Activated CD4-positive, alpha-beta memory T cell treated with anti-CD3 and anti-CD28 coated beads for 36 hours (primary cell): ENCODE measurements at regions not wholly inside any gene's neighbourhood (a gene's known extent, or its start where the extent isn't known, plus 50 kb on each side); places are given as distances from the start of the nearest gene placed in this dataset.
"Not testable (repeated sequence)": the region's sequence is repeated elsewhere in the genome, so short reads cannot be mapped to it uniquely, and the experiment has no call there.

ENCODE experiments used
- CTCF ChIA-PET: fragments of 350-600 bp; sonication (Branson Sonifier 250); formaldehyde crosslinking; loops from one replicate; lab custom pipeline; 2021; ENCODE audit warnings: antibody characterized with exemption, inconsistent platforms; lab: Charles Lee
- POLR2A ChIA-PET: fragments of 350-600 bp; sonication (Branson Sonifier 250); formaldehyde crosslinking; loops from one replicate; lab custom pipeline; 2021; ENCODE audit warnings: antibody characterized with exemption; lab: Charles Lee
- DNase-seq: peaks from one replicate; pipeline ENCODE4 v3.0.0-alpha.2; 2020
- H3K27ac Mint-ChIP-seq: one replicate; pipeline ENCODE4 v1.8.0; 2021; ENCODE audit warnings: mixed read lengths
- H3K27me3 Mint-ChIP-seq: one replicate; pipeline ENCODE4 v1.8.0; 2021; ENCODE audit warnings: mixed read lengths
- H3K36me3 Mint-ChIP-seq: one replicate; pipeline ENCODE4 v1.8.0; 2021; ENCODE audit warnings: mixed read lengths
- H3K4me1 Mint-ChIP-seq: one replicate; pipeline ENCODE4 v1.8.0; 2021; ENCODE audit warnings: low read depth, mixed read lengths
- H3K4me3 Mint-ChIP-seq: one replicate; pipeline ENCODE4 v1.8.0; 2021; ENCODE audit warnings: mild to moderate bottlenecking, mixed read lengths
- H3K9me3 Mint-ChIP-seq: one replicate; pipeline ENCODE4 v1.8.0; 2021; ENCODE audit warnings: mixed read lengths
- intact Hi-C: fragments of 100-400 bp; cut with micrococcal nuclease; formaldehyde crosslinking; loops from one replicate; pipeline ENCODE4 v1.15.1; 2023

GRCh38 chr2:16189029-16189835 lies 248.9 kb downstream of the MYCN start:
- Mint-ChIP-seq H3K4me1 (no peaks in the 10 kb centered on the region), H3K4me3 (no peak overlapping the region), H3K27ac (no peak overlapping the region), H3K9me3 (no peaks in the 10 kb centered on the region), H3K36me3 (no peaks in the 10 kb centered on the region), H3K27me3 (no peaks in the 10 kb centered on the region)
- DNase-seq = no peak
- intact Hi-C loops = no loop called here
- CTCF ChIA-PET = no interaction called here
- POLR2A ChIA-PET = no interaction called here

DNA sequence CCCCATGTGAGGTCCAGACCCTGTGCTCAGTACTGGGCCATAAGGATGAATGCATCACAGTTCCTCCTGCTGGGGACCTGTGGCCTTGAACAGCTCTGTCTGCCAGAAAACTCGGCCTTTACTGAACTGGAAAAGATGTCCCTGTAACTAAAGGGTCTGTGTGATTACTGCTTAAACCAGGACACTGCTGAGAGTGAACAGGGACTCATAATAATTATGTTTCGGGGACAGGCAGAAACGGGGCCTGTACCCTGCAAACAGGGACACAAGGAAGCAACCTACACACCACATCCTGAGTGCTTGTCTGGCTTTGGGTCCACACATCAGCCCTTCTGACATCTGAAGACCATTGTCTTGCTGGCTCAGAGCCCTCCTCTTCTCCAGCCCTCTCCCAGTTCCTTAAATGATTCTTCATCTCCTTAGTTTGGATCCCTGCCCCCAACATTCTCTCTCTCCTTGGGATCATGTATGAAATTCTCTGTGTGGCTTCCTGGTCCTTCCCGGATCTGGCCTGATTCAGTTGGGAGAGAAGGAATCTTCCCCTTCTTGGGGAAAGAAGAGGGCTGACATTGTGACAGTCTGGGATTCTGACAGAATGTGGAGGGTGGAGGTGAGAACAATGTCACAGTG lies 248.0 kb downstream of the MYCN start:
- Mint-ChIP-seq H3K27ac (no peak overlapping the region), H3K36me3 (no peaks in the 10 kb centered on the region), H3K4me1 (no peaks in the 10 kb centered on the region), H3K4me3 (no peak overlapping the region), H3K27me3 (no peaks in the 10 kb centered on the region), H3K9me3 (no peaks in the 10 kb centered on the region)
- POLR2A ChIA-PET = no interaction called here
- DNase-seq = no peak
- intact Hi-C loops = no loop called here
- CTCF ChIA-PET = no interaction called here

- no peaks in the 10 kb centered on the region for H3K4me1 Mint-ChIP-seq
- intact Hi-C loops = no loop called here
- no peaks in the 10 kb centered on the region for H3K9me3 Mint-ChIP-seq
- H3K4me3 Mint-ChIP-seq = no peak overlapping the region
- no peaks in the 10 kb centered on the region for H3K27me3 Mint-ChIP-seq
- H3K27ac Mint-ChIP-seq = no peak overlapping the region
- POLR2A ChIA-PET = no interaction called here
- CTCF ChIA-PET = no interaction called here
- no peak for DNase-seq
- no peaks in the 10 kb centered on the region for H3K36me3 Mint-ChIP-seq
These were observed 247.1 kb downstream of the MYCN start for GRCh38 chr2:16187482-16187817.

DNA sequence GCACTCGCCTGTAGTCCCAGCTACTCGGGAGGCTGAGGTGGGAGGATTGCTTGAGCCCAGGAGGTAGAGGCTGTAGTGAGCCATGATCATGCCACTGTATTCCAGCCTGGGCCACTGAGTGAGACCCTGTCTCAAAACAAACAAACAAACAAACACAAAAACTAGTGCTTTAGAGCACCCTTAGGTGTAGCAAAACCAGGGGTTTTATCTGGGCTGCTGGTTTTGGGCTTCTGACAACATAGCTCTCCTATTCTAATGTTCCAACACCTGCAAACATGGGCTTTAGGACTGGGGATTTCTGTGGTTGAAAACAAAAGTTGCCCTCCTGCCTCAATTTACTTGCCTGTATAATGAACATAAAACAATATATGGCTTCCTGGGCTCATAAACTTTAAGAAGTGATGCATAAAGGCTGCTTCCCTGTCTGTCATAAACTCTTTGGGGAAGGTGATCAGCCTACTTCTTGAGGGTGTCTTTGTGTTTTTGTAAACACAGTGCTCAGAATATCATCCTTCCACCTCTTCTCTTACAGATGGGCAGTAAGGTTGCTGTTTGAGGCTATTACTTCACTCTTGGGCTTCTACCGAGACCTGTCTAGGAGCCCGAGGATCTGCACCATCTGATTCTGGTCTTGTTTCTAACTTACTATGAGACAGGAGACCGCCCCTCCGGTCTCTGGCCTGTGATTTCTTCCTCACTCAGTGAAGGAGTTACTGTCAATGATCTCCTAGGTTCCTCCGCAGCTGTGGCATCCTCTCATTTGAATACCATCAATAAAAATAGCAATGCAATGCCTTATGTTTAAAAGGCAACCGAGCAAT lies 246.5 kb downstream of the MYCN start:
- H3K36me3 Mint-ChIP-seq = no peaks in the 10 kb centered on the region
- no peaks in the 10 kb centered on the region for H3K9me3 Mint-ChIP-seq
- no peak overlapping the region for H3K27ac Mint-ChIP-seq
- POLR2A ChIA-PET = no interaction called here
- no peaks in the 10 kb centered on the region for H3K4me1 Mint-ChIP-seq
- no peaks in the 10 kb centered on the region for H3K27me3 Mint-ChIP-seq
- CTCF ChIA-PET = no interaction called here
- intact Hi-C loops = no loop called here
- DNase-seq = no peak
- no peak overlapping the region for H3K4me3 Mint-ChIP-seq

DNA sequence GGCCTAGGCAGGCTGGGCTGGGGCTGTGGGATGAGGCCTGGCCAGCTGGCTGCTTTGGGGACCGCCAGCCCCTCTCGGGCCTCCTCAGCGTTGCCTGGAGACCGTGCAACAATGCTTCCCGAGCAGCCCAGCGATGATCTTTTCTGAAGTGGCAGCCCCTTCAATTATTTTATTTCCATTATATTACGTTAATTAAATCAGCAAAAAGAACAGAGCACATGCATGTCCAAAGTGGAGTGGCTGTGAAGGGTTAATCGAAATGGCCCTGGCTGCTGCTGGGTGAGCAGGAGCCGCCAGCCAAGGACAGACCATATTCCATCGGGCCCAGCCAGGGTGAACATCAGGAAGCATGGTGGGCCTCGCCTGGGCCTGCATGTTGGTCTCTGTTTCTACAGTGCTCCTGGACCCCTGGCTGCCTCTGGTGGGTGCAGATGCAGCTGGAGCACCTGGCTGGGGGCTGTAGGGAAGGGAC lies 245.5 kb downstream of the MYCN start:
- Mint-ChIP-seq H3K27ac (no peak overlapping the region), H3K9me3 (no peaks in the 10 kb centered on the region), H3K36me3 (no peaks in the 10 kb centered on the region), H3K4me1 (no peaks in the 10 kb centered on the region), H3K4me3 (no peak overlapping the region), H3K27me3 (no peaks in the 10 kb centered on the region)
- DNase-seq = no peak
- POLR2A ChIA-PET = no interaction called here
- intact Hi-C loops = no loop called here
- CTCF ChIA-PET = no interaction called here

DNA sequence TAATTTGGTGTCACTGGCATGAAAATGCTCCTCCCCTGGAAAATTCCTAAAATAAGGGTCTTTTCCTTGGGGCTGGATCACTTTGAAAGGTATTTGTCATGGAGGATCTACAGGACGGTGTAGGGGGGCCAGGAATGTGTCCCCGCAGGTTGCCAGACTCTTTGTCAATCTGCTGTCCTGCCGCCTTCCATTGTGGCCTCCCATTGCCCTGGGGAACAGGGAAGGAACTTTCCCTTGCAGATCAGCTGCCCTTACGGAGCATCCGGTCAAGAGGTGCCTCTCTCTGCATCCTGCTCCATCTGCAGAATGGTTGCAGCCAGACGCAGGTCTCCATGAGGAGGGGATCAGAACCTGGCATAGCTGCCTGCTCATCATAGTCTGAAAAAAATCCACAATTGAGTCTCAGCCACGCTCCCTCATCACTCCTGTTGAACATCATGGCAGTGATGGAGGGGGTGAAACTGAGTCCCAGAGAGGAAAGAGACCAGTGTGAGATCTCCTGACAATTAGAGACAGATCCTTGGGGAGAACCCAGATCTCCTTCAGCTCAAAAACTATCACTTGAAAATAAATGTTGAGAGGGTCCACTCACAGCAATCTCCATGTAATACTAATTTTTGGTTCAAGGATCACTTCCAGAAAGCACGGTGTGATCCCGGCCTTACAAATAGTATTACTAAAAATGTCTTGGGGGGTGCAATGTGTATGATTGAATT lies 244.8 kb downstream of the MYCN start:
- Mint-ChIP-seq H3K27me3 (no peaks in the 10 kb centered on the region), H3K4me1 (no peaks in the 10 kb centered on the region), H3K27ac (no peak overlapping the region), H3K9me3 (no peaks in the 10 kb centered on the region), H3K36me3 (no peaks in the 10 kb centered on the region), H3K4me3 (no peak overlapping the region)
- ChIA-PET CTCF (no interaction called here), POLR2A (no interaction called here)
- no peak for DNase-seq
- intact Hi-C loops = no loop called here

DNA sequence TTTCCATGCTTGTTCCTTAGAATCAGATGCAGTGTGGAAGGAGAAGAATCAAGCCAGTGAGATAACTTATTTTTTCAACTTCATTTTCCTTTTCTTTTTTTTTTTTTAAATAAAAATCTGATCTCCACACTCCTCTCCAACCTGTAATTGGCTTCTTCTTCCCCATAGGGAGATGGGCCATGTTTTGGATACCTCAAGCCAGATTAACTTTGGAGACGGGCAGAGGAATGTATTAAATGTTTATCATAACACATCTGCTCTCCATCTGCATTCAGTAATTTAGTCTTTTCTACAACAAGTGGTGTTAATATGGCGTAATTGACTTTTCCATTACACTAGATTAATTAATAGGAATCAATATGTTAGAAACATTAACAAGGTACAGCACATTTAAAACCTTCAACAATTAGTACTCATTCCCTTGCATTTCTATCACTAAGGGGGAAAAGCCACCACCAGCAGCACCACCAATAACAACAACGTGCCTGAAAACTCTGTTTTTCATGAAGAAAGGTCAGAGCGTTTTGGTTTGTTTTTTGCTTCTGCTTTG lies 244.1 kb downstream of the MYCN start:
- POLR2A ChIA-PET = no interaction called here
- H3K27me3 Mint-ChIP-seq = no peaks in the 10 kb centered on the region
- no peak overlapping the region for H3K4me3 Mint-ChIP-seq
- no peaks in the 10 kb centered on the region for H3K36me3 Mint-ChIP-seq
- intact Hi-C loops = no loop called here
- no peak overlapping the region for H3K27ac Mint-ChIP-seq
- no peak for DNase-seq
- no peaks in the 10 kb centered on the region for H3K4me1 Mint-ChIP-seq
- CTCF ChIA-PET = no interaction called here
- H3K9me3 Mint-ChIP-seq = no peaks in the 10 kb centered on the region

DNA sequence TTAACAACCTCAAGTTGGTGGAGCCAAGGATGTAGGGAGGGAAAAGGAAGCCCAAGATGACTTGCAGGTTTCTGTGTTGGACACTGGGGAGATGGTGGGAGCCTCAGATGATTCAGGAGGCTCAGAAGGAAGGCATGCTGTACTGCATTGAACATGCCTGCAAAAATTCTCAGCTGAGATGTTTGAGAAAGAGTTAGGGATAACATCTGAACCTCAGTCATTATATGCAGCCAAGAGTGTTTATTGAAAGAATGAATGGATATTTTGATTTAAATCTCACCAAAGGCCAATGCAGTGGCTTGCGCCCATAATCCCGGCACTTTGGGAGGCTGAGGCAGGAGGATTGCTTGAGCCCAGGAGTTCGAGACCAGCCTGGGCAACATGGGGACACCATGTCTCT lies 243.0 kb downstream of the MYCN start:
- intact Hi-C loops = no loop called here
- ChIA-PET POLR2A (no interaction called here), CTCF (no interaction called here)
- no peak for DNase-seq
- no peak overlapping the region for H3K27ac Mint-ChIP-seq
- no peaks in the 10 kb centered on the region for H3K36me3 Mint-ChIP-seq
- no peak overlapping the region for H3K4me3 Mint-ChIP-seq
- H3K27me3 Mint-ChIP-seq = no peaks in the 10 kb centered on the region
- H3K9me3 Mint-ChIP-seq = no peaks in the 10 kb centered on the region
- H3K4me1 Mint-ChIP-seq = no peaks in the 10 kb centered on the region

DNA sequence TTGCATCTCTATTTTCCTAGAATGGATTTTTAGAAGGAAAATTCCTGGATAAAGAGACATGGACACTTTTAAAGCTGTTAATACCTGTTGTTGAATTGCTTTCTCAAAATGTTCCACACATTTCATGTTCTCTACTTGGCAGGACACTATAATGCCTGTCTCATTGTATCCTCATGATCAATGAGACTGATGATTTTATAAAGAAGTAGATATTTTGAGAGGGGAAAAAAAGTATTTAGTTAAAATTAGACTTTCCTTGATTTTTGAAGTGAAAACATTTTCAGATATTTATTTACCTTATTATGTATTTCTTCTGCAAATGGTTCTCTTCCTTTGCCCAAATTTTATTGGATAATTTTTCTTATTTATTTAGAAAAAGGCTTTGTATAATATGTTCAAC lies 242.5 kb downstream of the MYCN start:
- H3K27me3 Mint-ChIP-seq = no peaks in the 10 kb centered on the region
- H3K36me3 Mint-ChIP-seq = no peaks in the 10 kb centered on the region
- no peak for DNase-seq
- no peak overlapping the region for H3K27ac Mint-ChIP-seq
- CTCF ChIA-PET = no interaction called here
- H3K9me3 Mint-ChIP-seq = no peaks in the 10 kb centered on the region
- POLR2A ChIA-PET = no interaction called here
- intact Hi-C loops = no loop called here
- H3K4me3 Mint-ChIP-seq = no peak overlapping the region
- H3K4me1 Mint-ChIP-seq = no peaks in the 10 kb centered on the region

- H3K4me1 Mint-ChIP-seq, intact Hi-C loops, CTCF ChIA-PET, H3K27me3 Mint-ChIP-seq, H3K4me3 Mint-ChIP-seq, H3K36me3 Mint-ChIP-seq, H3K9me3 Mint-ChIP-seq, H3K27ac Mint-ChIP-seq, POLR2A ChIA-PET, DNase-seq: not testable (repeated sequence)
These were observed 242.0 kb downstream of the MYCN start for GRCh38 chr2:16182311-16182815.

GRCh38 chr2:16181741-16182090 lies 241.4 kb downstream of the MYCN start:
- DNase-seq = no peak
- POLR2A ChIA-PET = no interaction called here
- CTCF ChIA-PET = no interaction called here
- Mint-ChIP-seq H3K27me3 (no peaks in the 10 kb centered on the region), H3K4me3 (no peak overlapping the region), H3K9me3 (no peaks in the 10 kb centered on the region), H3K36me3 (no peaks in the 10 kb centered on the region), H3K4me1 (no peaks in the 10 kb centered on the region), H3K27ac (no peak overlapping the region)
- intact Hi-C loops = no loop called here
